Sigmoid colon (tissue), 6 donors: ENCODE measurements at regions not wholly inside any gene's neighbourhood (a gene's known extent, or its start where the extent isn't known, plus 50 kb on each side); places are given as distances from the start of the nearest gene placed in this dataset.
"Not testable (repeated sequence)": the region's sequence is repeated elsewhere in the genome, so short reads cannot be mapped to it uniquely, and the experiment has no call there.

ENCODE experiments used
- DNase-seq: peaks from one replicate; pipeline ENCODE4 v3.0.0-alpha.2; 2019
- H3K27ac ChIP-seq, 4 donors: fragments of 200-600 bp; sonication (generic); one replicate each; pipeline ENCODE4 v1.5.1; 2016 to 2019; ENCODE audit warnings: mild to moderate bottlenecking in 1 of 4
- H3K27me3 ChIP-seq, 3 donors: fragments of 200-600 bp; sonication (generic); one replicate each; pipeline ENCODE4 v1.5.1; 2019; ENCODE audit warnings: mild to moderate bottlenecking in 1 of 3
- H3K36me3 ChIP-seq, 4 donors: fragments of 200-600 bp; sonication (generic); one replicate each; pipeline ENCODE4 v1.5.1; 2016 to 2019
- H3K4me1 ChIP-seq, 4 donors: fragments of 200-600 bp; sonication (generic); one replicate each; pipeline ENCODE4 v1.5.1; 2017 to 2019
- H3K4me3 ChIP-seq, 4 donors: fragments of 200-600 bp; sonication (generic); one replicate each; pipeline ENCODE4 v1.5.1; 2017 to 2019; ENCODE audit warnings: mild to moderate bottlenecking in 2 of 4, moderate library complexity in 1 of 4
- H3K9me3 ChIP-seq, 4 donors: fragments of 200-600 bp in 3 of 4; sonication (generic) in 3 of 4; one replicate each; pipeline versions ENCODE4 v1.5.1 to v1.6.1; 2013 to 2019
- EP300 ChIP-seq, 4 donors: sonication (generic); formaldehyde crosslinking; IDR thresholded peaks; one replicate each; pipeline ENCODE4 v1.6.1; 2017; ENCODE audit warnings: antibody characterized with exemption in 4 of 4
- POLR2A ChIP-seq, 2 donors: fragments of 450-650 bp; IDR thresholded peaks; one replicate each; pipeline ENCODE4 v1.6.1; 2016; ENCODE audit warnings: antibody characterized with exemption in 2 of 2, mild to moderate bottlenecking in 2 of 2, moderate library complexity in 2 of 2
- POLR2AphosphoS5 ChIP-seq, 4 donors: sonication (generic); formaldehyde crosslinking; IDR thresholded peaks; one replicate each; pipeline ENCODE4 v1.6.1; 2017; ENCODE audit warnings: antibody characterized with exemption in 4 of 4
- WGBS, 2 donors: extraction: QIAGEN DNeasy Blood & Tissue Kit; methylation state at CpG; one replicate each; pipeline ENCODE4 v1.1.7; 2013; 5-methylcytosine and 5-hydroxymethylcytosine counted together
- intact Hi-C: fragments of 100-400 bp; cut with DNase I; formaldehyde crosslinking; loops from one replicate; pipeline ENCODE4 v1.15.1; 2023
- TF ChIP-seq, protein P1 (sequence below), 4 experiments: fragments of 450-650 bp in 3 of 4; fragments of 200-600 bp in 1 of 4; IDR thresholded peaks; one replicate each; pipeline ENCODE4 v1.5.1; 2016 to 2019; ENCODE audit warnings: antibody characterized with exemption in 4 of 4, mild to moderate bottlenecking in 3 of 4, moderate library complexity in 2 of 4
- donor health status: healthy with polysubstance abuse.
- donor health status: healthy.

GRCh38 chr15:87704276-87704675, 552.3 kb downstream of the NTRK3 start:
- Histone ChIP-seq H3K27ac (no peak overlapping the region), H3K9me3 (no peaks in the 10 kb centered on the region), H3K4me1 (no peaks in the 10 kb centered on the region), H3K4me3 (no peak overlapping the region), H3K27me3 (no peaks in the 10 kb centered on the region), H3K36me3 (no peaks in the 10 kb centered on the region)
- 76 to 80% methylated on average over 5 of the region's 5 CpGs for WGBS, 2 donors
- TF ChIP-seq EP300 (IDR thresholded peaks at IDR 0.05) (no peak), POLR2AphosphoS5 (IDR thresholded peaks at IDR 0.05) (no peak), POLR2A (IDR thresholded peaks at IDR 0.05) (no peak)
- TF ChIP-seq, protein P1, sequence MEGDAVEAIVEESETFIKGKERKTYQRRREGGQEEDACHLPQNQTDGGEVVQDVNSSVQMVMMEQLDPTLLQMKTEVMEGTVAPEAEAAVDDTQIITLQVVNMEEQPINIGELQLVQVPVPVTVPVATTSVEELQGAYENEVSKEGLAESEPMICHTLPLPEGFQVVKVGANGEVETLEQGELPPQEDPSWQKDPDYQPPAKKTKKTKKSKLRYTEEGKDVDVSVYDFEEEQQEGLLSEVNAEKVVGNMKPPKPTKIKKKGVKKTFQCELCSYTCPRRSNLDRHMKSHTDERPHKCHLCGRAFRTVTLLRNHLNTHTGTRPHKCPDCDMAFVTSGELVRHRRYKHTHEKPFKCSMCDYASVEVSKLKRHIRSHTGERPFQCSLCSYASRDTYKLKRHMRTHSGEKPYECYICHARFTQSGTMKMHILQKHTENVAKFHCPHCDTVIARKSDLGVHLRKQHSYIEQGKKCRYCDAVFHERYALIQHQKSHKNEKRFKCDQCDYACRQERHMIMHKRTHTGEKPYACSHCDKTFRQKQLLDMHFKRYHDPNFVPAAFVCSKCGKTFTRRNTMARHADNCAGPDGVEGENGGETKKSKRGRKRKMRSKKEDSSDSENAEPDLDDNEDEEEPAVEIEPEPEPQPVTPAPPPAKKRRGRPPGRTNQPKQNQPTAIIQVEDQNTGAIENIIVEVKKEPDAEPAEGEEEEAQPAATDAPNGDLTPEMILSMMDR (IDR thresholded peaks at IDR 0.05) = no peak
- DNase-seq = no peak
- intact Hi-C loops = no loop called here

DNA sequence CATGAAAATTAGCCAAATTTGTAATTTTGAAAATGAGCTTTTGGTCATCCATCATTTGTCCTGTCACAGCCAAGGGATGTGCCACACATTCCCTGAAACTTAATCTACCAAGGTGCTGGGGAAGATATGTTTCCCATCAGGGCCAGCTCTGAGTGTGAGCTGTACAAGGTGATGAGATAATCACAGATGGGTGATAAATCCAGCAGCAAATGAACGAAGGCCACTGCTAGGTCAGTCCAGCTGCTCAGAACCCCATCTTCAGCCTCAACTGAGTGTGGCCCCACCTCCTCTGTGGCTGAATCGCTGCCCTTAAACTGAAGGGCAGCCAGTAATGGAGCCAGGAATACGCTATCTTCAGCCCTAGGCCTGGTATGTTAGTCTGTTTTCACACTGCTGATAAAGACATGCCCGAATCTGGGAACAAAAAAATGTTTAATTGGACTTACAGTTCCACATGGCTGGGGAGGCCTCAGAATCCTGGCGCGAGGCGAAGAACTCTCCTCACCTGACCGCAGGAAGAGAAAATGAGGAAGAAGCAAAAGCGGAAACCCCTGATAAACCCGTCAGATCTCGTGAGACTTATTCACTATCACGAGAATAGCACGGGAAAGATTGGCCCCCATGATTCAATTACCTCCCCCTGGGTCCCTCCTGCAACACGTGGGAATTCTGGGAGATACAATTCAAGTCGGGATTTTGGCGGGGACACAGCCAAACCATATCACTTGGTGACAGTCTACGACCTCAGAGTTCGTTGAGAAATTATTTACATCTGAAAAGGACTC, 553.0 kb downstream of the NTRK3 start:
- 81 to 84% methylated on average over 18 of the region's 18 CpGs for WGBS, 2 donors
- Histone ChIP-seq H3K9me3 (peaks cover 0 to 2% (median 0%) of the 10 kb centered on the region in 4 donors), H3K4me1 (no peaks in the 10 kb centered on the region), H3K27me3 (no peaks in the 10 kb centered on the region), H3K27ac (no peak overlapping the region), H3K36me3 (no peaks in the 10 kb centered on the region), H3K4me3 (no peak overlapping the region)
- intact Hi-C loops = no loop called here
- no peak for DNase-seq
- TF ChIP-seq EP300 (IDR thresholded peaks at IDR 0.05) (no peak), POLR2A (IDR thresholded peaks at IDR 0.05) (no peak), POLR2AphosphoS5 (IDR thresholded peaks at IDR 0.05) (no peak)
- TF ChIP-seq, protein P1 (IDR thresholded peaks at IDR 0.05) = no peak

DNA sequence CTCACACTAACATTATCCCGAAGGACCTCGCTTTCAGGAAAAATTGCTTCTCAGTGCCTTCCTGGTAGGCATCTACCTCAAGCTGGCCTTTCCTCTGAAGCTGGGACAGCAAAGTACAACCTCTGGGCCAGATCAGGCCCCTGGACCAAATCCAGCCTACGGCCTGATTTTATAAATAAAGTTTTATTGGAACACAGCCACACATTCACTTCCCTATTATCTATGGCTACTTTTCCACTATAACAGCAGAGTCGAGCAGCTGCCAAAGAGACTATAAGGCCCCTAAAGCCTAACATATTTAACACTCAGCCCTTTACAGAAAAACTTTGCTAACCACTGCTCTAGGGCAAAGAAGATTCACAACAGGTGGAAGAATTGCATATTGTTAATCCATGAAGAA, 554.3 kb downstream of the NTRK3 start:
- peaks cover 0 to 4% (median 0%) of the 10 kb centered on the region in 4 donors for H3K9me3 ChIP-seq
- TF ChIP-seq EP300 (IDR thresholded peaks at IDR 0.05) (no peak), POLR2A (IDR thresholded peaks at IDR 0.05) (no peak), POLR2AphosphoS5 (IDR thresholded peaks at IDR 0.05) (no peak)
- TF ChIP-seq, protein P1 (IDR thresholded peaks at IDR 0.05) = no peak
- H3K36me3 ChIP-seq = no peaks in the 10 kb centered on the region
- H3K27me3 ChIP-seq = no peaks in the 10 kb centered on the region
- H3K27ac ChIP-seq = no peak overlapping the region
- WGBS, 2 donors = 82 to 88% methylated on average over 4 of the region's 4 CpGs
- H3K4me1 ChIP-seq = no peaks in the 10 kb centered on the region
- no peak overlapping the region for H3K4me3 ChIP-seq
- intact Hi-C loops = no loop called here
- no peak for DNase-seq

- not testable (repeated sequence) for H3K4me3 ChIP-seq
Measured at GRCh38 chr15:87698467-87698866, 558.1 kb downstream of the NTRK3 start.

DNA sequence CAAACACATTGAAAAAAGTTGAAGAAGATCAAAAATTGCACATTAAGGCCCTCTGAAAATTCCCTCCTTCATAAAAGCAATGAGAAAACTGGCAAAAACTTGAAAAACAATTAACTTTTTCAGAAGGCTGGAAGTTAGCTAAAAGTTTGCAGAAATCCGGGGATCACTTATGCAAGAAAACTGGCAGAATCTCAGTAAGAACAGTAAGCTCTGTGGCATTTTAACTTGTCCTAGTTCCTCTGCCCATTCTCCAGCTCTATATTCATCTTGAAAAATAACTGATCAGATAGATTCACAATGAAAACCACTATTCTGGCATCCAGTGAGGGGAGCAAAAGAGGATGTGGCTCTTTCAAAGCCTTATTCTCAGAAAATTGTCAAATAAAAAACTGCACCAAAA, 566.8 kb downstream of the NTRK3 start:
- DNase-seq = no peak
- intact Hi-C loops = no loop called here
- H3K27ac ChIP-seq = no peak overlapping the region
- 88 to 89% methylated on average over 1 of the region's 1 CpG for WGBS, 2 donors
- no peaks in the 10 kb centered on the region for H3K4me1 ChIP-seq
- TF ChIP-seq, protein P1 (IDR thresholded peaks at IDR 0.05) = no peak
- TF ChIP-seq POLR2A (IDR thresholded peaks at IDR 0.05) (no peak), EP300 (IDR thresholded peaks at IDR 0.05) (no peak), POLR2AphosphoS5 (IDR thresholded peaks at IDR 0.05) (no peak)
- no peak overlapping the region for H3K4me3 ChIP-seq
- no peaks in the 10 kb centered on the region for H3K36me3 ChIP-seq
- no peaks in the 10 kb centered on the region for H3K9me3 ChIP-seq
- no peaks in the 10 kb centered on the region for H3K27me3 ChIP-seq

More at GRCh38 chr15:87698467-87698866, 558.1 kb downstream of the NTRK3 start:
- DNase-seq, H3K36me3 ChIP-seq, H3K9me3 ChIP-seq, intact Hi-C loops, H3K27me3 ChIP-seq, H3K27ac ChIP-seq, H3K4me1 ChIP-seq: not testable (repeated sequence)
- 80 to 85% methylated on average over 2 of the region's 2 CpGs for WGBS, 2 donors
